ENCODE measurements at regions not wholly inside any gene's neighbourhood (a gene's known extent, or its start where the extent isn't known, plus 50 kb on each side); places are given as distances from the start of the nearest gene placed in this dataset.
"Not testable (repeated sequence)": the region's sequence is repeated elsewhere in the genome, so short reads cannot be mapped to it uniquely, and the experiment has no call there.

DNA sequence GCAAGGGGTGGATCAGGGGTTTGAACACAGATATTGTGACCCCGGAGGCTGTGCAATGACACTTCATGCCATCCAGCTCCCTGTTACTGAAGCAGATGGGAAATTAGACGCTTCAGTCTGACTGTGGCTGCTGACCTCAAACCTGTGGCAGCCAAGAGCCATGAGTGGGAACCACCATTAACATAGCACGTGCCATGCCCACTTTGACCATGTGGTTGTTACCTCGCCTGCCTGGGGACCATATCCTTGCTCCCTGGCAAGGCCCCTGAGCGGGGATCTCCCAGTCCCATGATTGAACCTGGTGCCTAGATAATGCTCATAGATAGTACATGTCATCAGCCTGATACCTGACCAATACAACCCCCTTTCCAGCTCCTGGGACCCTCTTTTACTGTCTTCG is 68.9 kb downstream of the CYP26B1 start:
- Histone ChIP-seq H4K20me1 (ENCODE audit: insufficient read depth, low read length) (no peaks in the 10 kb centered on the region), H3K36me3 (replicated peaks; ENCODE audit: low read depth, low read length) (no peaks in the 10 kb centered on the region), H3K27me3 (ENCODE audit: low read depth, low read length) (peaks cover 9% of the 10 kb centered on the region; the same call in 1 of the 2 replicates), H3K4me2 (ENCODE audit: low read length) (no peak overlapping the region), H3K4me3 (ENCODE audit: low read length) (no peak overlapping the region), H3K27ac (ENCODE audit: low read length) (no peak overlapping the region), H3K9me3 (ENCODE audit: insufficient read depth, low read length) (no peaks in the 10 kb centered on the region), H3K9ac (ENCODE audit: low read length) (no peak overlapping the region), H3K79me2 (ENCODE audit: low read length) (no peaks in the 10 kb centered on the region), H3K4me1 (ENCODE audit: low read length) (peaks cover 14% of the 10 kb centered on the region), H2AFZ (ENCODE audit: low read depth, low read length) (no peak overlapping the region)
- TF ChIP-seq, protein P1, sequence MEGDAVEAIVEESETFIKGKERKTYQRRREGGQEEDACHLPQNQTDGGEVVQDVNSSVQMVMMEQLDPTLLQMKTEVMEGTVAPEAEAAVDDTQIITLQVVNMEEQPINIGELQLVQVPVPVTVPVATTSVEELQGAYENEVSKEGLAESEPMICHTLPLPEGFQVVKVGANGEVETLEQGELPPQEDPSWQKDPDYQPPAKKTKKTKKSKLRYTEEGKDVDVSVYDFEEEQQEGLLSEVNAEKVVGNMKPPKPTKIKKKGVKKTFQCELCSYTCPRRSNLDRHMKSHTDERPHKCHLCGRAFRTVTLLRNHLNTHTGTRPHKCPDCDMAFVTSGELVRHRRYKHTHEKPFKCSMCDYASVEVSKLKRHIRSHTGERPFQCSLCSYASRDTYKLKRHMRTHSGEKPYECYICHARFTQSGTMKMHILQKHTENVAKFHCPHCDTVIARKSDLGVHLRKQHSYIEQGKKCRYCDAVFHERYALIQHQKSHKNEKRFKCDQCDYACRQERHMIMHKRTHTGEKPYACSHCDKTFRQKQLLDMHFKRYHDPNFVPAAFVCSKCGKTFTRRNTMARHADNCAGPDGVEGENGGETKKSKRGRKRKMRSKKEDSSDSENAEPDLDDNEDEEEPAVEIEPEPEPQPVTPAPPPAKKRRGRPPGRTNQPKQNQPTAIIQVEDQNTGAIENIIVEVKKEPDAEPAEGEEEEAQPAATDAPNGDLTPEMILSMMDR (IDR thresholded peaks at IDR 0.05; ENCODE audit: low read depth, low read length): no peak
- no peak for TF ChIP-seq EZH2phosphoT487 (IDR thresholded peaks at IDR 0.05; ENCODE audit: low read depth)

DNA sequence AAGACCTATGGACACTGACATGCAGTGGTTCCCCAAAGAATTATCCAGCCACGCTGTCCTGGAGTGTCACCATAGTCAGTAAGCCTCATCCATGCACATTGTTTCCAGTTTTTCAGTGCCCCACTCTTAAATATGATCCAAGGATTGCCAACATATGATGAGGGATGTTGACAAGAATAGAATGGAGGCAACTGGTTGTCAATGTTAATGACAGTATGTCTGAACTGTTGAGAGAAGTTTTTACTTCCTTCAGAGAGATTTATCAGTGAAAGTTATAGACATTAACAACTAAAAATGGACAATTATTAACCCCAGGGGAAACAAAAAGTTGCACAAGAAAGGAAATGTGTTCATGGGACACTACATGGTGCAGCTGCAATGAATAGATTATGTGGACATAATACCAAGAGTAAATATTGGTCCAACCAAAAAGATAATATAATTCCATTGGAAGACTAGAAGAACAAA is 69.9 kb downstream of the CYP26B1 start:
- Histone ChIP-seq H3K4me1 (ENCODE audit: low read length) (peaks cover 14% of the 10 kb centered on the region), H2AFZ (ENCODE audit: low read depth, low read length) (no peak overlapping the region), H3K36me3 (replicated peaks; ENCODE audit: low read depth, low read length) (no peaks in the 10 kb centered on the region), H4K20me1 (ENCODE audit: insufficient read depth, low read length) (no peaks in the 10 kb centered on the region), H3K79me2 (ENCODE audit: low read length) (no peaks in the 10 kb centered on the region), H3K4me2 (ENCODE audit: low read length) (no peak overlapping the region), H3K9ac (ENCODE audit: low read length) (no peak overlapping the region), H3K4me3 (ENCODE audit: low read length) (no peak overlapping the region), H3K27me3 (ENCODE audit: low read depth, low read length) (peaks cover 9% of the 10 kb centered on the region; the same call in 1 of the 2 replicates), H3K27ac (ENCODE audit: low read length) (no peak overlapping the region), H3K9me3 (ENCODE audit: insufficient read depth, low read length) (no peaks in the 10 kb centered on the region)
- TF ChIP-seq EZH2phosphoT487 (IDR thresholded peaks at IDR 0.05; ENCODE audit: low read depth): no peak

DNA sequence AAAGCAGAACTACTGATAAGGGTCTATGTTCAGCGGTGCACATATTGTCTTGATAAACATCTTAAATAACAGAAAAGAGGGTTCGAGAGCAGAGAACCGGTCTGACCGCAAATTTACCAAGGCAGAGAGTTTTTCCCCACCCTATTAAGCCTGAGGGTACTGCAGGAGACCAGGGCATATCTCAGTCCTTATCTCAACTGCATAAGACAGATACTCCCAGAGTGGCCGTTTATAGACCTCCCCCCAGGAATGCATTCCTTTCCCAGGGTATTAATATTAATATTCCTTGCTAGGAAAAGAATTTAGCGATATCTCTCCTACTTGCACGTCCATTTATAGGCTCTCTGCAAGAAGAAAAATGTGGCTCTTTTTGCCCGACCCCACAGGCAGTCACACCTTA is 74.3 kb downstream of the CYP26B1 start:
- not testable (repeated sequence) for H3K36me3 ChIP-seq (replicated peaks; ENCODE audit: low read depth, low read length); H3K4me2 ChIP-seq (ENCODE audit: low read length); H3K4me3 ChIP-seq (ENCODE audit: low read length); H3K79me2 ChIP-seq (ENCODE audit: low read length); H3K9me3 ChIP-seq (ENCODE audit: insufficient read depth, low read length); H3K9ac ChIP-seq (ENCODE audit: low read length); H2AFZ ChIP-seq (ENCODE audit: low read depth, low read length); H3K27ac ChIP-seq (ENCODE audit: low read length); H4K20me1 ChIP-seq (ENCODE audit: insufficient read depth, low read length)
- Histone ChIP-seq H3K4me1 (ENCODE audit: low read length) (peaks cover 14% of the 10 kb centered on the region), H3K27me3 (ENCODE audit: low read depth, low read length) (peaks cover 11% of the 10 kb centered on the region; the same call in 1 of the 2 replicates)

DNA sequence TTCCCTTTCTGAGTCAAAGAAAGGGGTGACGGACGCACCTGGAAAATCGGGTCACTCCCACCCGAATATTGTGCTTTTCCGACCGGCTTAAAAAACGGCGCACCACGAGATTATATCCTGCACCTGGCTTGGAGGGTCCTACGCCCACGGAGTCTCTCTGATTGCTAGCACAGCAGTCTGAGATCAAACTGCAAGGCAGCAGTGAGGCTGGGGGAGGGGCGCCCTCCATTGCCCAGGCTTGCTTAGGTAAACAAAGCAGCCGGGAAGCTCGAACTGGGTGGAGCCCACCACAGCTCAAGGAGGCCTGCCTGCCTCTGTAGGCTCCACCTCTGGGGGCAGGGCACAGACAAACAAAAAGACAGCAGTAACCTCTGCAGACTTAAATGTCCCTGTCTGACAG is 83.5 kb downstream of the CYP26B1 start:
- H3K9ac ChIP-seq (ENCODE audit: low read length); H3K27me3 ChIP-seq (ENCODE audit: low read depth, low read length); H2AFZ ChIP-seq (ENCODE audit: low read depth, low read length); H3K4me1 ChIP-seq (ENCODE audit: low read length); H3K79me2 ChIP-seq (ENCODE audit: low read length); H3K9me3 ChIP-seq (ENCODE audit: insufficient read depth, low read length); H3K36me3 ChIP-seq (replicated peaks; ENCODE audit: low read depth, low read length); H3K4me2 ChIP-seq (ENCODE audit: low read length); H3K4me3 ChIP-seq (ENCODE audit: low read length); H4K20me1 ChIP-seq (ENCODE audit: insufficient read depth, low read length); H3K27ac ChIP-seq (ENCODE audit: low read length): not testable (repeated sequence)

DNA sequence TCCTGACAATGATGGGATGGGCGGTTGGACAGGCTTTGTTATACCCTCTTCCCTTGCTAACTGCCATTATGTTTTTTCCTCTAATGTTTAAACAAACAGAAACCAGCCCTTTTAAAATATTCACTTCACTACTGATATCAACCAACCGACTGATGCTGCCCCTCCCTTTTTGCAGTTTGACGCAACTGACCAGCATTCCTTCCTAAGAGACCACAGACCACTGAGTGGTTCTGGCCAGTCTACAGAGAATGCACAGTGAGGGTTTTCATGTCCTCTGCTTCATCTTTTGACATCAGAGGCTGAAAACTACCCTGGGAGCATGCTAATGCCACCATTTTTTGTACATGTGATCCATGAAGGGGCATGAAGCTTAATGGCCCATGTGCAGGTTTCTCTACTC is 85.3 kb downstream of the CYP26B1 start:
- H3K27me3 ChIP-seq (ENCODE audit: low read depth, low read length): peaks cover 6% of the 10 kb centered on the region; the same call in 1 of the 2 replicates
- TF ChIP-seq, protein P1 (IDR thresholded peaks at IDR 0.05; ENCODE audit: low read depth, low read length): no peak
- no peak for TF ChIP-seq EZH2phosphoT487 (IDR thresholded peaks at IDR 0.05; ENCODE audit: low read depth)
- no peaks in the 10 kb centered on the region for H4K20me1 ChIP-seq (ENCODE audit: insufficient read depth, low read length)
- H3K79me2 ChIP-seq (ENCODE audit: low read length): no peaks in the 10 kb centered on the region
- H3K4me3 ChIP-seq (ENCODE audit: low read length): no peak overlapping the region
- no peaks in the 10 kb centered on the region for H3K4me1 ChIP-seq (ENCODE audit: low read length)
- no peak overlapping the region for H3K4me2 ChIP-seq (ENCODE audit: low read length)
- no peaks in the 10 kb centered on the region for H3K9me3 ChIP-seq (ENCODE audit: insufficient read depth, low read length)
- H3K27ac ChIP-seq (ENCODE audit: low read length): no peak overlapping the region
- no peak overlapping the region for H3K9ac ChIP-seq (ENCODE audit: low read length)
- H2AFZ ChIP-seq (ENCODE audit: low read depth, low read length): no peak overlapping the region
- no peaks in the 10 kb centered on the region for H3K36me3 ChIP-seq (replicated peaks; ENCODE audit: low read depth, low read length)
